Endothelial cell of umbilical vein (primary cell): ENCODE measurements at regions not wholly inside any gene's neighbourhood (a gene's known extent, or its start where the extent isn't known, plus 50 kb on each side); places are given as distances from the start of the nearest gene placed in this dataset.

Source experiments
- BruUV-seq: library from RNA; stranded (reverse); fragments of 400-500 nt; replicated peaks from 2 replicates; lab custom pipeline; 2021; lab: Mats Ljungman, UMichigan
- CTCF ChIA-PET: fragments of 300-600, 350-600 bp; sonication (Branson Sonifier 250); formaldehyde crosslinking; loops from one replicate; lab custom pipeline; 2021; ENCODE audit warnings: antibody characterized with exemption, inconsistent platforms; lab: Charles Lee
- POLR2A ChIA-PET: fragments of 300-600, 350-600 bp; sonication (Branson Sonifier 250); formaldehyde crosslinking; loops from one replicate; lab custom pipeline; 2021; ENCODE audit warnings: antibody characterized with exemption, inconsistent platforms; lab: Charles Lee
- DNase-seq: peaks from one replicate; pipeline ENCODE4 v3.0.0-alpha.2; 2011; ENCODE audit warnings: low read depth, low spot score
- FAIRE-seq: peaks from 2 replicates; lab custom pipeline; 2011; peaks lifted over from hg19 to GRCh38; lab: Jason Lieb, UNC
- H2AFZ ChIP-seq: 2 replicates; pipeline ENCODE4 v1.6.0; 2012; ENCODE audit warnings: low read depth, low read length, control low read depth, inconsistent platforms
- H3K27ac ChIP-seq: 2 replicates; pipeline ENCODE4 v1.5.1; 2011; ENCODE audit warnings: low read depth, mild to moderate bottlenecking, control low read depth, low read length, moderate library complexity; ENCODE audit not compliant: insufficient read depth
- H3K27me3 ChIP-seq, 2 experiments: 2 replicates each; pipeline versions ENCODE4 v1.6.0 to v1.6.1; 2011; ENCODE audit warnings: low read length in 2 of 2, mixed read lengths in 1 of 2; ENCODE audit not compliant: control insufficient read depth in 2 of 2, insufficient read depth in 2 of 2
- H3K36me3 ChIP-seq, 2 experiments: 2 replicates in 1 of 2; 3 replicates in 1 of 2; pipeline ENCODE4 v1.5.1; 2011; ENCODE audit warnings: low read length in 2 of 2, mild to moderate bottlenecking in 1 of 2, moderate library complexity in 1 of 2; ENCODE audit not compliant: control insufficient read depth in 2 of 2, insufficient read depth in 2 of 2; ENCODE audit errors: extremely low read depth in 1 of 2
- H3K4me1 ChIP-seq: 3 replicates; pipeline ENCODE4 v1.5.1; 2011; ENCODE audit warnings: mild to moderate bottlenecking, low read length; ENCODE audit not compliant: control insufficient read depth, insufficient read depth; ENCODE audit errors: extremely low read depth
- H3K4me2 ChIP-seq: 2 replicates; pipeline ENCODE4 v1.6.1; 2011; ENCODE audit warnings: low read length, control low read depth, mixed read lengths; ENCODE audit not compliant: insufficient read depth
- H3K4me3 ChIP-seq, 3 experiments: fragments of 200-600 bp in 1 of 3; sonication (generic), shearing (Covaris generic) in 1 of 3; replicated peaks in 1 of 3; 2 replicates each; pipeline ENCODE4 v1.5.1; 2011 to 2016; ENCODE audit warnings: control low read depth in 3 of 3, low read length in 3 of 3, mild to moderate bottlenecking in 2 of 3, inconsistent platforms in 1 of 3, low read depth in 1 of 3, moderate library complexity in 1 of 3; ENCODE audit not compliant: insufficient read depth in 1 of 3
- H3K79me2 ChIP-seq: 2 replicates; pipeline ENCODE4 v1.6.0; 2012; ENCODE audit warnings: low read length, inconsistent platforms; ENCODE audit not compliant: control insufficient read depth, insufficient read depth
- H3K9ac ChIP-seq: replicated peaks from 2 replicates; pipeline ENCODE3; 2011; ENCODE audit warnings: low read length, control low read depth; ENCODE audit not compliant: insufficient read depth; ENCODE audit errors: extremely low read depth
- H3K9me1 ChIP-seq: replicated peaks from 3 replicates; pipeline ENCODE4 v1.6.0; 2011; ENCODE audit warnings: mild to moderate bottlenecking, low read length; ENCODE audit not compliant: control insufficient read depth, insufficient read depth; ENCODE audit errors: extremely low read depth
- H3K9me3 ChIP-seq: replicated peaks from 2 replicates; pipeline ENCODE4 v1.5.1; 2012; ENCODE audit warnings: low read length, inconsistent platforms; ENCODE audit not compliant: control insufficient read depth, insufficient read depth
- H4K20me1 ChIP-seq: replicated peaks from 2 replicates; pipeline ENCODE3; 2011; ENCODE audit warnings: mild to moderate bottlenecking, low read length; ENCODE audit not compliant: control insufficient read depth, insufficient read depth; ENCODE audit errors: extremely low read depth
- EZH2 ChIP-seq: IDR thresholded peaks from 2 replicates; pipeline ENCODE4 v1.6.1; 2012; ENCODE audit warnings: borderline replicate concordance, low read depth, mild to moderate bottlenecking, moderate library complexity, low read length, inconsistent platforms; ENCODE audit not compliant: severe bottlenecking
- FOS ChIP-seq: IDR thresholded peaks from 2 replicates; pipeline ENCODE4 v1.6.1; 2011; ENCODE audit warnings: mild to moderate bottlenecking, low read length, moderate library complexity, borderline replicate concordance; ENCODE audit not compliant: insufficient read depth
- GATA2 ChIP-seq: IDR thresholded peaks from 2 replicates; pipeline ENCODE4 v1.7.0; 2011; ENCODE audit warnings: low read depth, mild to moderate bottlenecking, moderate library complexity, mixed read lengths, low read length; ENCODE audit not compliant: insufficient read length, insufficient read depth
- JUN ChIP-seq: IDR thresholded peaks from 2 replicates; pipeline ENCODE4 v1.6.1; 2011; ENCODE audit warnings: borderline replicate concordance, low read depth; ENCODE audit not compliant: insufficient read length, insufficient read depth
- MAX ChIP-seq: IDR thresholded peaks from 2 replicates; pipeline ENCODE4 v1.6.1; 2011; ENCODE audit not compliant: insufficient read depth, insufficient read length
- MYC ChIP-seq: IDR thresholded peaks from one replicate; pipeline ENCODE4 v1.6.1; 2011; ENCODE audit warnings: mild to moderate bottlenecking, low read depth, low read length
- POLR2A ChIP-seq: IDR thresholded peaks from 2 replicates; pipeline ENCODE4 v1.6.1; 2012; ENCODE audit warnings: low read depth, mild to moderate bottlenecking, control low read depth, low read length
- POLR2AphosphoS5 ChIP-seq: IDR thresholded peaks from 2 replicates; pipeline ENCODE4 v1.6.1; 2012; ENCODE audit warnings: low read depth, mild to moderate bottlenecking, control low read depth, low read length, moderate library complexity; ENCODE audit not compliant: insufficient read depth
- dilution Hi-C: fragments of 300-500 bp; cut with MboI; formaldehyde crosslinking; loops from one replicate; pipeline ENCODE4 v1.15.0; 2019; ENCODE audit warnings: low sequenced_read_pairs; ENCODE audit not compliant: extremely low pct_ligation_motif_present
- intact Hi-C: fragments of 100-400 bp; cut with micrococcal nuclease; formaldehyde crosslinking; loops from one replicate; pipeline ENCODE4 v1.10.0; 2022
- TF ChIP-seq, protein P1 (sequence below), 2 donors: IDR thresholded peaks; 1 replicate in 1 of 2; 2 replicates in 1 of 2; pipeline ENCODE4 v1.5.1; 2011; ENCODE audit warnings: low read length in 2 of 2, mild to moderate bottlenecking in 2 of 2, moderate library complexity in 2 of 2, control low read depth in 1 of 2, inconsistent platforms in 1 of 2, low read depth in 1 of 2; ENCODE audit not compliant: insufficient read depth in 1 of 2; ENCODE audit errors: extremely low read depth in 1 of 2

GRCh38 chr12:68505970-68506369 is 104.7 kb upstream of the RAP1B start:
- Histone ChIP-seq H4K20me1 (no peaks in the 10 kb centered on the region), H3K9me1 (no peaks in the 10 kb centered on the region), H2AFZ (no peak overlapping the region), H3K9me3 (no peaks in the 10 kb centered on the region), H3K4me1 (no peaks in the 10 kb centered on the region), H3K27ac (no peak overlapping the region), H3K4me2 (no peak overlapping the region), H3K79me2 (no peaks in the 10 kb centered on the region), H3K27me3 (peaks cover 4 to 5% of the 10 kb centered on the region in 2 experiments), H3K9ac (no peak overlapping the region), H3K36me3 (no peaks in the 10 kb centered on the region), H3K4me3 (no peak overlapping the region)
- CTCF ChIA-PET = no interaction called here
- TF ChIP-seq POLR2A = no peak
- TF ChIP-seq GATA2 = no peak
- TF ChIP-seq MYC = no peak
- TF ChIP-seq EZH2 = no peak
- TF ChIP-seq MAX = no peak
- TF ChIP-seq, protein P1, sequence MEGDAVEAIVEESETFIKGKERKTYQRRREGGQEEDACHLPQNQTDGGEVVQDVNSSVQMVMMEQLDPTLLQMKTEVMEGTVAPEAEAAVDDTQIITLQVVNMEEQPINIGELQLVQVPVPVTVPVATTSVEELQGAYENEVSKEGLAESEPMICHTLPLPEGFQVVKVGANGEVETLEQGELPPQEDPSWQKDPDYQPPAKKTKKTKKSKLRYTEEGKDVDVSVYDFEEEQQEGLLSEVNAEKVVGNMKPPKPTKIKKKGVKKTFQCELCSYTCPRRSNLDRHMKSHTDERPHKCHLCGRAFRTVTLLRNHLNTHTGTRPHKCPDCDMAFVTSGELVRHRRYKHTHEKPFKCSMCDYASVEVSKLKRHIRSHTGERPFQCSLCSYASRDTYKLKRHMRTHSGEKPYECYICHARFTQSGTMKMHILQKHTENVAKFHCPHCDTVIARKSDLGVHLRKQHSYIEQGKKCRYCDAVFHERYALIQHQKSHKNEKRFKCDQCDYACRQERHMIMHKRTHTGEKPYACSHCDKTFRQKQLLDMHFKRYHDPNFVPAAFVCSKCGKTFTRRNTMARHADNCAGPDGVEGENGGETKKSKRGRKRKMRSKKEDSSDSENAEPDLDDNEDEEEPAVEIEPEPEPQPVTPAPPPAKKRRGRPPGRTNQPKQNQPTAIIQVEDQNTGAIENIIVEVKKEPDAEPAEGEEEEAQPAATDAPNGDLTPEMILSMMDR (IDR thresholded peaks at IDR 0.05; ENCODE audit: extremely low read depth in 1 of 2, insufficient read depth in 1 of 2, low read depth in 1 of 2, low read length in 2 of 2) = no peak
- no peak for TF ChIP-seq JUN
- no peak for TF ChIP-seq FOS
- no peak for TF ChIP-seq POLR2AphosphoS5
- POLR2A ChIA-PET = no interaction called here
- FAIRE-seq (no peak), DNase-seq (no peak)
- intact Hi-C loops = no loop called here
- no TSS peak for BruUV-seq
- dilution Hi-C loops = no loop called here
